AG04450 (cell line): ENCODE measurements at regions not wholly inside any gene's neighbourhood (a gene's known extent, or its start where the extent isn't known, plus 50 kb on each side); places are given as distances from the start of the nearest gene placed in this dataset.
A peak's percentile ranks its signal among the peaks of the same experiment; 100 is the strongest.

Source experiments
- CTCF ChIA-PET: fragments of 300-600, 350-600 bp; formaldehyde crosslinking; extraction: SDS; loops from one replicate; lab custom pipeline; 2022; ENCODE audit warnings: antibody characterized with exemption, inconsistent platforms; lab: Charles Lee
- POLR2A ChIA-PET: fragments of 350-600 bp; formaldehyde crosslinking; extraction: SDS; loops from one replicate; lab custom pipeline; 2021; ENCODE audit warnings: antibody characterized with exemption, inconsistent platforms; lab: Yijun Ruan, JAX
- DNase-seq: peaks from one replicate; pipeline ENCODE4 v3.0.0-alpha.2; 2011; ENCODE audit warnings: low read depth, low spot score
- H3K27ac ChIP-seq: one replicate; pipeline ENCODE4 v1.5.1; 2012; ENCODE audit warnings: low read depth, low read length, control low read depth
- H3K27me3 ChIP-seq: one replicate; pipeline ENCODE4 v1.6.0; 2012; ENCODE audit warnings: low read length; ENCODE audit not compliant: control insufficient read depth, insufficient read depth
- H3K4me3 ChIP-seq: 2 replicates; pipeline ENCODE4 v1.5.1; 2011; ENCODE audit warnings: mild to moderate bottlenecking, low read depth, low read length, control low read depth
- H3K9me3 ChIP-seq: 2 replicates; pipeline ENCODE4 v1.5.1; 2012; ENCODE audit warnings: low read length; ENCODE audit not compliant: control insufficient read depth, insufficient read depth
- TF ChIP-seq, protein P1 (sequence below): IDR thresholded peaks from 2 replicates; pipeline ENCODE4 v1.5.1; 2011; ENCODE audit warnings: low read depth, low read length, control low read depth, inconsistent platforms

DNA sequence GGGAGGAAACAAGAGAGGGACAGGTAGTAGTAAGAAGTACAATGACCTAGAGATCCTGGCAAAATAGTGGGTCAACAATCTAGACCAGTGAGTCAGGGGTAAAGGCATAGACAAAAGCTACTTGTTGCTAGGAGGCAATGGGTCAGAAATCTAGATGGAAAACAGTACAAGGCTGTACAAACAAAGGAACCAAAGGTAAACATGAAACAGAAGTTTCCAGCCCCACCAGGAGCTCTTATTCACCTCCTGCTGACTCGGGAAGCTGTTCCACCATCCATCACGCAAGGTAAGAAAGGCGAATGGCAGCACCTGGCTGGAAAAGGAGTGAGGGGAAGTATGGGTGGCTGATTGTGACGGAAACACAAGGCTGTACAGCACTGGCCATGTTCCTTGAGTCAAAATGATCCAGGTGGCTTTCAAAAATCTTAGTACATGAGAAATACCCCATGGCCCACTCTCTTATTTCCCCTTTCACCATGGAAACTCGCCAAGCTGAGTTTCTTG lies 70.5 kb upstream of the RAI14 start:
- POLR2A ChIA-PET, result interaction anchor here (0.6 to 1.3 kb wide), 3 partner anchors 17 to 99 kb away, joined by 4 to 6 read pairs (median 4); no protein-coding TSS in a partner anchor
- Histone ChIP-seq H3K27me3 (no peaks in the 10 kb centered on the region), H3K9me3 (no peaks in the 10 kb centered on the region), H3K4me3 (no peak overlapping the region), H3K27ac (peak overlapping the region; percentile 97)
- TF ChIP-seq, protein P1, sequence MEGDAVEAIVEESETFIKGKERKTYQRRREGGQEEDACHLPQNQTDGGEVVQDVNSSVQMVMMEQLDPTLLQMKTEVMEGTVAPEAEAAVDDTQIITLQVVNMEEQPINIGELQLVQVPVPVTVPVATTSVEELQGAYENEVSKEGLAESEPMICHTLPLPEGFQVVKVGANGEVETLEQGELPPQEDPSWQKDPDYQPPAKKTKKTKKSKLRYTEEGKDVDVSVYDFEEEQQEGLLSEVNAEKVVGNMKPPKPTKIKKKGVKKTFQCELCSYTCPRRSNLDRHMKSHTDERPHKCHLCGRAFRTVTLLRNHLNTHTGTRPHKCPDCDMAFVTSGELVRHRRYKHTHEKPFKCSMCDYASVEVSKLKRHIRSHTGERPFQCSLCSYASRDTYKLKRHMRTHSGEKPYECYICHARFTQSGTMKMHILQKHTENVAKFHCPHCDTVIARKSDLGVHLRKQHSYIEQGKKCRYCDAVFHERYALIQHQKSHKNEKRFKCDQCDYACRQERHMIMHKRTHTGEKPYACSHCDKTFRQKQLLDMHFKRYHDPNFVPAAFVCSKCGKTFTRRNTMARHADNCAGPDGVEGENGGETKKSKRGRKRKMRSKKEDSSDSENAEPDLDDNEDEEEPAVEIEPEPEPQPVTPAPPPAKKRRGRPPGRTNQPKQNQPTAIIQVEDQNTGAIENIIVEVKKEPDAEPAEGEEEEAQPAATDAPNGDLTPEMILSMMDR, result no peak
- CTCF ChIA-PET, result interaction anchor here (0.6 to 1.7 kb wide), 3 partner anchors 62 to 216 kb away, joined by 3 to 5 read pairs (median 3); no protein-coding TSS in a partner anchor
- no peak for DNase-seq

DNA sequence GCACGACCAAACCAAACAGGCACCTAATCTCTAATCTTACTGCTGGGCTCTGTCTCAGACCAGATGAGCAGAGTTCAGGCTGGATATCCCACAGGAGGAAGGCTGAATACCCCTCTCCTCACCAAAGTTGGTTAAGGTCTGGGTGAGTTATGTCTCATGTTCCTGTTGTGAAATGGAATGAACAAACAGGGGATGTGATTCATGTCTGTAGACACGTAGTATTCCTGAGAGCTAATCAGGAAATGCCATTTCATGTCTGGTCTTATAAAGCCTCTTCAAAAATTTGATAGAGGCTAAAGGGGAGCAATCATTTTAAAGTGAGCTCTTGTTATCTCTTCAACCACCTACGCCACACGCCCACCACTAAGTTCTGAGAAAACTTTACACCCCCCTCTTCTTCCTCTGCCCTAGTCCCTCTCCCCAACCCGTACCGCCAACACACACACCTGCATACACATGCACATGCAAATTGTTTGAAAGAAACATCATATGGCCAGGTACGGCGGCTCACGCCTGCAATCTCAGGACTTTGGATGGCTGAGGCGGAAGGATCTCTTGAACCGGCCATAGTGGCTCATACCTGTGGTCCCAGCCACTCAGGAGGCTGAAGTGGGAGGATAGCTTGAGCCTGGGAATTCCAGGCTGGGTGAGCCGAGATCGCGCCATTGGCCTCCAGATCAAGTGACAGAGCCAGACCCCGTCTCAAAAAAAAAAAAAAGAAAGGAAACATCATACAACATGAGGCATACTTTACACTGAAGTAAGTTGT lies 69.8 kb upstream of the RAI14 start:
- ChIA-PET CTCF (interaction anchor here (1.2 to 1.7 kb wide), 2 partner anchors 62 to 71 kb away, joined by 3 to 5 read pairs; no protein-coding TSS in a partner anchor), POLR2A (interaction anchor here (0.6 to 1.3 kb wide), 3 partner anchors 18 to 99 kb away, joined by 4 to 6 read pairs (median 4); no protein-coding TSS in a partner anchor)
- Histone ChIP-seq H3K9me3 (no peaks in the 10 kb centered on the region), H3K4me3 (no peak overlapping the region), H3K27me3 (no peaks in the 10 kb centered on the region), H3K27ac (peak overlapping the region; percentile 97)
- peak; percentile 72 for DNase-seq
- TF ChIP-seq, protein P1, result no peak

- CTCF ChIA-PET, result interaction anchor here (1.3 kb wide), 1 partner anchor 101 kb away, joined by 3 read pairs; no protein-coding TSS in a partner anchor
- Histone ChIP-seq H3K4me3 (no peak overlapping the region), H3K27me3 (no peaks in the 10 kb centered on the region), H3K27ac (peak overlapping the region; percentile 94), H3K9me3 (no peaks in the 10 kb centered on the region)
- POLR2A ChIA-PET, result interaction anchor here (0.6 to 1.1 kb wide), 2 partner anchors 50 to 69 kb away, joined by 3 to 6 read pairs; partner anchors contain the start of gene RAI14
- no peak for DNase-seq
- TF ChIP-seq, protein P1, result no peak
Observed at GRCh38 chr5:34587355-34588241, 68.5 kb upstream of the RAI14 start.

- no peaks in the 10 kb centered on the region for H3K9me3 ChIP-seq
- CTCF ChIA-PET, result no interaction called here
- TF ChIP-seq, protein P1, result no peak
- H3K27ac ChIP-seq, result no peak overlapping the region
- H3K4me3 ChIP-seq, result no peak overlapping the region
- POLR2A ChIA-PET, result no interaction called here
- no peak for DNase-seq
- no peaks in the 10 kb centered on the region for H3K27me3 ChIP-seq
Observed at GRCh38 chr5:34589832-34590231, 66.3 kb upstream of the RAI14 start.
